GM12878 (cell line): ENCODE measurements at regions not wholly inside any gene's neighbourhood (a gene's known extent, or its start where the extent isn't known, plus 50 kb on each side); places are given as distances from the start of the nearest gene placed in this dataset.

Experiments
- ATAC-seq: fragments of 200-7000 bp; cut with Tn5 transposase; 3 replicates; pipeline ENCODE4 v1.9.1; 2020; ENCODE audit warnings: mild to moderate bottlenecking, moderate library complexity
- BruUV-seq: library from RNA; stranded (reverse); fragments of 400-500 nt; replicated peaks from 2 replicates; lab custom pipeline; 2021; lab: Mats Ljungman, UMichigan
- CTCF ChIA-PET: fragments of 300-600 bp; sonication (Branson Sonifier 250); formaldehyde crosslinking; extraction: SDS; loops from one replicate; lab custom pipeline; 2021; ENCODE audit warnings: inconsistent platforms; lab: Yijun Ruan, JAX
- POLR2A ChIA-PET: fragments of 350-600 bp; formaldehyde crosslinking; extraction: SDS; loops from one replicate; lab custom pipeline; 2021; ENCODE audit warnings: inconsistent platforms; lab: Charles Lee
- RAD21 ChIA-PET: fragments of 300-600 bp; sonication (Branson Sonifier 250); formaldehyde crosslinking; loops from one replicate; lab custom pipeline; 2023; ENCODE audit warnings: antibody characterized with exemption; ENCODE audit not compliant: unreplicated experiment; lab: Charles Lee
- SMC1A ChIA-PET: fragments of 300-600 bp; sonication (Branson Sonifier 250); formaldehyde crosslinking; loops from one replicate; lab custom pipeline; 2023; ENCODE audit not compliant: unreplicated experiment, uncharacterized antibody; lab: Charles Lee
- DNase-seq: peaks from one replicate; pipeline ENCODE4 v3.0.0-alpha.2; 2011; ENCODE audit warnings: low read depth, low spot score
- FAIRE-seq: peaks from 3 replicates; lab custom pipeline; 2011; peaks lifted over from hg19 to GRCh38; lab: Jason Lieb, UNC
- H2AFZ ChIP-seq: 2 replicates; pipeline ENCODE4 v1.6.0; 2011; ENCODE audit warnings: low read depth, low read length, control low read depth; ENCODE audit not compliant: control insufficient read depth
- H3K27ac ChIP-seq: 2 replicates; pipeline ENCODE4 v1.5.1; 2011; ENCODE audit warnings: control low read depth; ENCODE audit not compliant: control insufficient read depth, insufficient read depth
- H3K27me3 ChIP-seq, 2 experiments: replicated peaks in 1 of 2; 2 replicates each; pipeline versions ENCODE4 v1.6.0 to v1.6.1; 2011; ENCODE audit warnings: low read length in 1 of 2; ENCODE audit not compliant: control insufficient read depth in 2 of 2, insufficient read depth in 2 of 2
- H3K36me3 ChIP-seq, 2 experiments: 2 replicates each; pipeline ENCODE4 v1.5.1; 2011; ENCODE audit warnings: low read length in 1 of 2; ENCODE audit not compliant: control insufficient read depth in 2 of 2, insufficient read depth in 2 of 2
- H3K4me1 ChIP-seq: 2 replicates; pipeline ENCODE4 v1.6.1; 2011; ENCODE audit warnings: mild to moderate bottlenecking, low read length, moderate library complexity, mixed read lengths; ENCODE audit not compliant: control insufficient read depth, insufficient read depth
- H3K4me2 ChIP-seq: 2 replicates; pipeline ENCODE4 v1.6.0; 2011; ENCODE audit warnings: control low read depth; ENCODE audit not compliant: control insufficient read depth, insufficient read depth
- H3K4me3 ChIP-seq: fragments of 200-600 bp; sonication (generic); 2 replicates; pipeline ENCODE4 v1.5.1; 2016
- H3K79me2 ChIP-seq: 2 replicates; pipeline ENCODE4 v1.6.0; 2011; ENCODE audit warnings: low read length; ENCODE audit not compliant: control insufficient read depth, insufficient read depth
- H3K9ac ChIP-seq: 2 replicates; pipeline ENCODE4 v1.8.0; 2011; ENCODE audit warnings: low read length, control low read depth, mixed read lengths; ENCODE audit not compliant: control insufficient read depth, insufficient read depth
- H3K9me3 ChIP-seq: replicated peaks from 3 replicates; pipeline ENCODE4 v1.5.1; 2011; ENCODE audit warnings: mild to moderate bottlenecking, low read length; ENCODE audit not compliant: control insufficient read depth, insufficient read depth
- H4K20me1 ChIP-seq: 2 replicates; pipeline ENCODE4 v1.6.0; 2011; ENCODE audit not compliant: control insufficient read depth, insufficient read depth
- ATF2 ChIP-seq: IDR thresholded peaks from 2 replicates; pipeline ENCODE4 v1.6.1; 2012; ENCODE audit warnings: low read length, inconsistent platforms
- EP300 ChIP-seq, 2 experiments: fragments of 150-350 bp in 1 of 2; IDR thresholded peaks; 2 replicates each; pipeline ENCODE4 v1.6.1; 2011 to 2012; ENCODE audit warnings: low read depth in 2 of 2, low read length in 2 of 2, borderline replicate concordance in 1 of 2, improper control_type of control experiment in 1 of 2, inconsistent platforms in 1 of 2; ENCODE audit not compliant: control insufficient read depth in 1 of 2
- IRF5 ChIP-seq: fragments of 450-650 bp; IDR thresholded peaks from 2 replicates; pipeline ENCODE4 v1.6.1; 2017; ENCODE audit warnings: borderline replicate concordance
- NFXL1 ChIP-seq: fragments of 450-650 bp; IDR thresholded peaks from 2 replicates; pipeline ENCODE4 v1.6.1; 2017; ENCODE audit warnings: antibody characterized with exemption, mild to moderate bottlenecking, borderline replicate concordance
- NFYA ChIP-seq: IDR thresholded peaks from 2 replicates; pipeline ENCODE4 v1.6.1; 2011; ENCODE audit warnings: low read depth, mild to moderate bottlenecking, low read length, improper control_type of control experiment, borderline replicate concordance
- PBX3 ChIP-seq: IDR thresholded peaks from 2 replicates; pipeline ENCODE4 v1.6.1; 2011; ENCODE audit warnings: mild to moderate bottlenecking, low read depth, low read length, moderate library complexity; ENCODE audit not compliant: insufficient replicate concordance
- TCF3 ChIP-seq: IDR thresholded peaks from 2 replicates; pipeline ENCODE4 v1.6.1; 2012; ENCODE audit warnings: low read depth, mild to moderate bottlenecking, low read length, borderline replicate concordance; ENCODE audit not compliant: insufficient read depth
- WGBS: methylation state at CpG from one replicate; pipeline ENCODE4 v1.1.6; 2016; ENCODE audit warnings: low lambda C conversion rate; ENCODE audit not compliant: insufficient replicate concordance, insufficient coverage; ENCODE audit errors: missing lambda C conversion rate; 5-methylcytosine and 5-hydroxymethylcytosine counted together
- in situ Hi-C: fragments of 300-500 bp; cut with MboI; formaldehyde crosslinking; loops from 9 replicates; pipeline ENCODE4 v1.14.3; 2018; ENCODE audit warnings: mixed read lengths
- intact Hi-C: fragments of 100-400 bp; cut with micrococcal nuclease; formaldehyde crosslinking; loops from one replicate; pipeline ENCODE4 v1.14.2; 2022; ENCODE audit not compliant: unreplicated experiment

GRCh38 chr1:79595931-79596330 is 589.4 kb upstream of the ADGRL4 start:
- ChIA-PET POLR2A (no interaction called here), SMC1A (no interaction called here), RAD21 (no interaction called here), CTCF (no interaction called here)
- H2AFZ ChIP-seq, result no peak overlapping the region
- BruUV-seq, result no TSS peak
- no peak for FAIRE-seq
- no peak overlapping the region for H3K4me3 ChIP-seq
- in situ Hi-C loops (no loop called here), intact Hi-C loops (no loop called here)
- ATAC-seq, result no peak
- H3K4me2 ChIP-seq, result no peak overlapping the region
- no peak for DNase-seq
- H3K79me2 ChIP-seq, result no peaks in the 10 kb centered on the region
- 43% methylated on average over 1 of the region's 1 CpG for WGBS
- H3K27ac ChIP-seq, result no peak overlapping the region
- no peaks in the 10 kb centered on the region for H3K9me3 ChIP-seq
- H3K4me1 ChIP-seq, result no peaks in the 10 kb centered on the region
- TF ChIP-seq IRF5 (no peak), NFXL1 (no peak), TCF3 (no peak), PBX3 (no peak), ATF2 (no peak), EP300 (IDR thresholded peaks at IDR 0.05; ENCODE audit: borderline replicate concordance in 1 of 2, control insufficient read depth in 1 of 2, low read depth in 2 of 2, low read length in 2 of 2) (no peak), NFYA (no peak)
- no peaks in the 10 kb centered on the region for H3K27me3 ChIP-seq
- no peaks in the 10 kb centered on the region for H3K36me3 ChIP-seq
- H3K9ac ChIP-seq, result no peak overlapping the region
- no peaks in the 10 kb centered on the region for H4K20me1 ChIP-seq
